Common myeloid progenitor, CD34-positive (primary cell): ENCODE measurements at regions not wholly inside any gene's neighbourhood (a gene's known extent, or its start where the extent isn't known, plus 50 kb on each side); places are given as distances from the start of the nearest gene placed in this dataset.

Experiments used
- CTCF ChIA-PET: fragments of 350-600 bp; sonication (Branson Sonifier 250); formaldehyde crosslinking; loops from one replicate; lab custom pipeline; 2021; ENCODE audit warnings: antibody characterized with exemption; lab: Charles Lee
- POLR2A ChIA-PET: fragments of 350-600 bp; sonication (Branson Sonifier 250); formaldehyde crosslinking; loops from one replicate; lab custom pipeline; 2021; ENCODE audit warnings: antibody characterized with exemption; lab: Charles Lee
- DNase-seq, 3 donors: peaks; one replicate each; pipeline versions ENCODE4 v3.0.0 to v3.0.0-alpha.2; 2013
- H3K27ac ChIP-seq, 2 experiments: 1 replicate in 1 of 2; 2 replicates in 1 of 2; pipeline ENCODE4 v1.7.0; 2013; ENCODE audit warnings: inconsistent platforms in 2 of 2, low read length in 2 of 2, mild to moderate bottlenecking in 2 of 2, low read depth in 1 of 2, moderate library complexity in 1 of 2; ENCODE audit not compliant: severe bottlenecking in 2 of 2, insufficient read depth in 1 of 2, poor library complexity in 1 of 2
- H3K27me3 ChIP-seq, 5 experiments: replicated peaks in 2 of 5; 1 replicate in 3 of 5; 2 replicates in 2 of 5; pipeline versions ENCODE4 v1.6.1 to v1.7.0; 2013; ENCODE audit warnings: low read length in 4 of 5, mild to moderate bottlenecking in 2 of 5, moderate library complexity in 2 of 5, inconsistent platforms in 1 of 5; ENCODE audit not compliant: insufficient read depth in 5 of 5, control insufficient read depth in 4 of 5
- H3K36me3 ChIP-seq, 4 experiments: 1 replicate in 2 of 4; 2 replicates in 2 of 4; pipeline versions ENCODE4 v1.6.1 to v1.7.0; 2013; ENCODE audit warnings: low read length in 3 of 4, control low read depth in 1 of 4, mild to moderate bottlenecking in 1 of 4; ENCODE audit not compliant: control insufficient read depth in 4 of 4, insufficient read depth in 4 of 4
- H3K4me1 ChIP-seq, 4 experiments: 1 replicate in 3 of 4; 2 replicates in 1 of 4; pipeline versions ENCODE4 v1.6.1 to v1.7.1; 2013; ENCODE audit warnings: low read length in 3 of 4, mild to moderate bottlenecking in 3 of 4, control low read depth in 1 of 4, inconsistent platforms in 1 of 4, moderate library complexity in 1 of 4; ENCODE audit not compliant: control insufficient read depth in 4 of 4, insufficient read depth in 4 of 4; ENCODE audit errors: control extremely low read depth in 1 of 4
- H3K4me3 ChIP-seq, 7 experiments: 1 replicate in 4 of 7; 2 replicates in 3 of 7; pipeline versions ENCODE4 v1.5.1 to v1.7.0; 2013; ENCODE audit warnings: mild to moderate bottlenecking in 7 of 7, low read length in 6 of 7, moderate library complexity in 6 of 7, inconsistent platforms in 2 of 7, low read depth in 2 of 7, control low read depth in 1 of 7; ENCODE audit not compliant: insufficient read depth in 4 of 7, control insufficient read depth in 1 of 7; ENCODE audit errors: extremely low read depth in 1 of 7
- H3K9me3 ChIP-seq, 5 experiments: 1 replicate in 4 of 5; 2 replicates in 1 of 5; pipeline versions ENCODE4 v1.6.1 to v1.7.1; 2013; ENCODE audit warnings: low read length in 4 of 5, mild to moderate bottlenecking in 2 of 5, inconsistent platforms in 1 of 5, low read depth in 1 of 5, moderate library complexity in 1 of 5; ENCODE audit not compliant: control insufficient read depth in 4 of 5, insufficient read depth in 2 of 5; ENCODE audit errors: control extremely low read depth in 1 of 5
- WGBS: methylation state at CpG from one replicate; pipeline ENCODE4 v1.1.5; 2013; ENCODE audit not compliant: insufficient coverage; 5-methylcytosine and 5-hydroxymethylcytosine counted together

DNA sequence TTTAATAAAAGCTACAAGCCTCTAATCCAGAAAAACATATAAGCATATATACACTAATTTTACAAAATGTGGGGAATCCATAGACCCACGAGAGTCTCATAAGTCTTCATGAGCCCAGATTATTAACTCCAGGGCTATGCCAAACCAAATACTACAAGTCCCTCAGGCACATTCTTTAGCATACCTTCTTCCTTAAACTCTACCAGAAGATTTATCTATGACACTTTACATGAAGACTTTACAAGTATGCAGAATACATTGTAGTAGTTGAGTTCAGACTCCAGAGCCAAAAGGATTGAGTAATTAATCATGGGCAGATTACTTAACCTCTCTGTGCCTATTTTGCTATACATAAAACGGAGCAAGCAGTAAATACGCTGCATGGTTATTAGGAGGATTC is 793.7 kb upstream of the ADGRL2 start:
- POLR2A ChIA-PET, result no interaction called here
- DNase-seq, result no peak

DNA sequence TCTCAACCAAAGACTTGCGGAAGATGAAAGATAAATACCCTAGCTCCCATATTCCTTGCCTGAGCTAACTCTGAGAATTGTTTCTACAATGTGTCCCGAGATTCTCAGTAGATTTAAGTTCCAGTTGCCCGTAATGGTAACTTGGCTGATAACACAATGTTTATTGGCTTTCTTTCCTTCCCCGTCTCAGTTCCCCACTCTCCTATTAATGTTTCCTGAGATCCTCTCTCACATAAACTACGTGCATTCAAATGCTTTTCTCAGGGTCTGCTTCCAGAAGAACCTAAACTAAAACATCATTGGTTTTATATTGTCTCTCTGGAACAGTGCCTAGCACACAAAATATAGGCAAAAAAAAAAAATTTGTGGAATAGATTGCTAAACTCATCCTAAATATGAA is 794.2 kb upstream of the ADGRL2 start:
- no peaks in the 10 kb centered on the region for H3K36me3 ChIP-seq
- no peaks in the 10 kb centered on the region for H3K4me1 ChIP-seq
- no peak for DNase-seq
- no peaks in the 10 kb centered on the region for H3K27me3 ChIP-seq
- ChIA-PET POLR2A (no interaction called here), CTCF (no interaction called here)
- peaks cover 0 to under 1% (median 0%) of the 10 kb centered on the region in 5 experiments for H3K9me3 ChIP-seq
- H3K27ac ChIP-seq, result no peak overlapping the region
- WGBS, result 98% methylated on average over 4 of the region's 5 CpGs
- no peak overlapping the region for H3K4me3 ChIP-seq

More for the DNA sequence above, 793.7 kb upstream of the ADGRL2 start:
- CTCF ChIA-PET, result no interaction called here
- Histone ChIP-seq H3K27ac (no peak overlapping the region), H3K4me3 (no peak overlapping the region), H3K36me3 (no peaks in the 10 kb centered on the region), H3K27me3 (no peaks in the 10 kb centered on the region), H3K9me3 (no peaks in the 10 kb centered on the region), H3K4me1 (no peaks in the 10 kb centered on the region)
- 100% methylated on average over 1 of the region's 3 CpGs for WGBS

DNA sequence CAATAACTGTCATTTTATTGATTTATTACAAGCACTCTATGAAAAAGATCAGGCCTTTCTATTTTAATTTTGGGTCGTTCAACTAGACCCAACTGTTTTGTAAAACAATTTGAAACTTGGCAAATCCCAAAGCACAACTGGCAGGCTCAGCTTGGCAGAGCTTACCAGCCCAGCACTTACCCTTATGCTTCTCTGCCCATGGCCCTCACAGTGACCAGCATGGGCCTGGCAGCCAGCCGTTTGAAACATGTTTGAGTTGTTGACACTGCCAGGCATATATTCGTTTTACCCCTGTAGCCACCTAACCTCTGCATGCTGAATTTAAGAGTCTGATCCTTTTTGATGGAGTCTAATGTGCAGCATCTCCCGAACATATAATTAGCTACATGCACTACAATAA is 796.7 kb upstream of the ADGRL2 start:
- Histone ChIP-seq H3K4me3 (no peak overlapping the region), H3K9me3 (peaks cover 0 to 3% (median 2%) of the 10 kb centered on the region in 5 experiments), H3K36me3 (no peaks in the 10 kb centered on the region), H3K27me3 (no peaks in the 10 kb centered on the region), H3K4me1 (no peaks in the 10 kb centered on the region), H3K27ac (no peak overlapping the region)
- DNase-seq, result no peak
- 100% methylated on average over 2 of the region's 4 CpGs for WGBS
- ChIA-PET CTCF (no interaction called here), POLR2A (no interaction called here)

DNA sequence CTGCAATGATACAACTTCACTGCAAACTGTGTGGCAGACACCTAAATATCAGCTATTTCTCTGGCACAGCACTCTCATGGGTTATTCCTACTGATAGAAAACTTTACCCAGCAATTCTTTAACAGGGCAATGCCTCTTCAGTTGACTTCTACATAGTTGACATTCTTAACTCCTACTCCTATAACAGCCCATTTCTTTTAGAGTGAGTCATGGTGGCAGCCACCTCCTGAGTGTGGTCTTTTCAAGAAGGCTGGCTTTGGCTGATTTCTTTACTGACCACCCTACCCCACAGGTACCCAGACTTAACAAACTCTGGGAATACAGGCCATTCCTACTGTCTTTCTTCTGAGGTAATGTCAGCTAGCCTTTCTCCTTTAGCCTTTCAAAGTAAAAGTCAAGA is 805.8 kb upstream of the ADGRL2 start:
- POLR2A ChIA-PET, result no interaction called here
- no peak for DNase-seq
- Histone ChIP-seq H3K4me3 (no peak overlapping the region), H3K27ac (no peak overlapping the region), H3K9me3 (no peaks in the 10 kb centered on the region), H3K4me1 (no peaks in the 10 kb centered on the region), H3K27me3 (no peaks in the 10 kb centered on the region), H3K36me3 (no peaks in the 10 kb centered on the region)
- CTCF ChIA-PET, result no interaction called here

DNA sequence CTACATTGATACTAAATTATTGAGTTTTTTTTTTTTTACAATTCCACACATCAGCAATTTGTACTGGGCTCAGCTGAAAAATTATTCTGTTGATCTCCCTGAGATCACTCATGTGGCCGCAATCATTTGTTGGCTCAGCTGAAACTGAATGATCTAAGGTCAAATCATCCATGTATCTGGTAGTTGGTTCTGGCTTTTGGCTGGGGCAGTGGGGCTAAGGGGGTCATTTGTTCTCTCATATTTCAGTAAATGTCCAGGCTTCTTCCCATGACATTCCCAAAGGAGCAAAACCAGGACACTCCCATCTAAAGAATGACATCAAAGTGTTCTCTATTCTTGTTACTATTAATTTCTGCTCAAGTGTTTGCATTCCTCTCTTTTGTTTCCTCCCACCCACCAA is 806.7 kb upstream of the ADGRL2 start:
- ChIA-PET POLR2A (no interaction called here), CTCF (no interaction called here)
- Histone ChIP-seq H3K27me3 (no peaks in the 10 kb centered on the region), H3K9me3 (no peaks in the 10 kb centered on the region), H3K27ac (no peak overlapping the region), H3K4me1 (no peaks in the 10 kb centered on the region), H3K4me3 (no peak overlapping the region), H3K36me3 (no peaks in the 10 kb centered on the region)
- 93% methylated on average over 1 of the region's 1 CpG for WGBS
- no peak for DNase-seq

DNA sequence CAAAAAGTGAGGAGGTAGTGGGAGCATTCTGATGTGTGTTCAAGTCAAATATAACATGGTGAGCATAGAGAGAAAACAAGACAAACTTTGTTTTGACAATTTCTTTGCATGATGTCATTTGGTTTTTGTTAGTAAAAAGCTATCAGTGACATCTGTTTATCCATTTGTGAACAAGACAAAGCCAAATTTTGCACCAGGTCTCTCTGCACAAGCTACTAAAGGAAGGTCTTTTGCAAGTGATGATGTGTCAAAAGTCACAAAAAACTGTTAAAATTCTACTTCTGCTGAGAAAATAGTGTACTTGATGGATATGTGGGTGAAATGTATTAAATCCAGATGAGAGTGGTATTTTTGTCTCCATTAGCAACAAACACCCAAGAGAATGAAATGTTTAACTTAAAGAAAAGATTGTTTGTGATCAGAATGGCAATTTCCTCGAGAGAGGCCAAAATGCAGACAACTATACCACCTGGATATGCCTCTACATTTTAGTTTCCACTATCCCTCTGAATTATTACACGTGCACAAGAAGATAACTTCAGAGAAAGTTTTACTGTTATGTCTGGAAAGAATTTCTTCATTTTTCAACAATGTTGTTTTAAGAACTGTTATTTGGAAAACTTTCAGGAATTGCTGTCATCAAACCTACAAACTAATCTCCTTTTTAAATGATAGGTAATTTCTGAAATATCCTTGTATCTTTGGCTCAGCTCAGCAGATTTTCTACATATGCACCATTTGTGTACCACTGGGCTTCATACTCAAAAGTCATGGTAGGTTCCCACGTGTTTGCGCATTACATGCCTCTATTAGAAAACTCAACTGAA is 807.4 kb upstream of the ADGRL2 start:
- no peak overlapping the region for H3K27ac ChIP-seq
- H3K27me3 ChIP-seq, result no peaks in the 10 kb centered on the region
- ChIA-PET CTCF (no interaction called here), POLR2A (no interaction called here)
- WGBS, result no CpG with 5 or more reads among the region's 4 CpGs
- DNase-seq, result no peak
- H3K9me3 ChIP-seq, result no peaks in the 10 kb centered on the region
- H3K4me3 ChIP-seq, result no peak overlapping the region
- H3K36me3 ChIP-seq, result no peaks in the 10 kb centered on the region
- no peaks in the 10 kb centered on the region for H3K4me1 ChIP-seq

DNA sequence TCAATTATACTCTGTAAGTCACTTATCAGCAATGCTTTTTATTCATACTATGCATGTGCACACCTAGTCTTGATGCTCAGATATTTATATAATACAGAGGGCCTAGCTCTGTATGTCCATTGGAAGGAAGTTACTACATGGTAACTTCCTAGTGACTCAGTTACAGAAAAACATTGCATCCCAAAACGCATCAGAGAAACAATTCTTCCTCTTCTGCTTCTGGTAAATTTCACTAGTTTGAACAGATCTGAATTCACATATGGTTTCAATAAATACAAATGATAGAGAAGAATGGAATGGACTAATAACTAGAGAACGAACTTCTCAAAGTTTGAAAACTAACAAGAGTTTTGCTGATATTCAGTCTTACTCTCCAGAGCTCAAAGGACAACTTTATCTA is 811.3 kb upstream of the ADGRL2 start:
- Histone ChIP-seq H3K9me3 (no peaks in the 10 kb centered on the region), H3K36me3 (no peaks in the 10 kb centered on the region), H3K27ac (no peak overlapping the region), H3K4me1 (no peaks in the 10 kb centered on the region), H3K27me3 (no peaks in the 10 kb centered on the region), H3K4me3 (no peak overlapping the region)
- POLR2A ChIA-PET, result no interaction called here
- CTCF ChIA-PET, result interaction anchor here (1.2 kb wide), 1 partner anchor 24 kb away, joined by 3 read pairs; no protein-coding TSS in a partner anchor
- no peak for DNase-seq
- 100% methylated on average over 1 of the region's 2 CpGs for WGBS
